Osteocyte (in vitro differentiated cells): ENCODE measurements at regions not wholly inside any gene's neighbourhood (a gene's known extent, or its start where the extent isn't known, plus 50 kb on each side); places are given as distances from the start of the nearest gene placed in this dataset.
A peak's percentile ranks its signal among the peaks of the same experiment; 100 is the strongest.
"Not testable (repeated sequence)": the region's sequence is repeated elsewhere in the genome, so short reads cannot be mapped to it uniquely, and the experiment has no call there.

ENCODE experiments used
- DNase-seq: peaks from one replicate; pipeline ENCODE4 v3.0.0; 2021; ENCODE audit warnings: mixed read lengths; ENCODE audit not compliant: unreplicated experiment; ENCODE audit errors: extremely low spot score
- H3K27ac Mint-ChIP-seq: one replicate; pipeline ENCODE4 v1.8.0; 2021; ENCODE audit warnings: mild to moderate bottlenecking, mixed read lengths; ENCODE audit not compliant: unreplicated experiment
- H3K27me3 Mint-ChIP-seq: one replicate; pipeline ENCODE4 v1.8.0; 2021; ENCODE audit warnings: mixed read lengths; ENCODE audit not compliant: unreplicated experiment
- H3K36me3 Mint-ChIP-seq: one replicate; pipeline ENCODE4 v1.8.0; 2021; ENCODE audit warnings: mixed read lengths; ENCODE audit not compliant: unreplicated experiment
- H3K4me1 Mint-ChIP-seq: one replicate; pipeline ENCODE4 v1.8.0; 2021; ENCODE audit warnings: mixed read lengths; ENCODE audit not compliant: unreplicated experiment
- H3K4me3 Mint-ChIP-seq: one replicate; pipeline ENCODE4 v1.8.0; 2021; ENCODE audit warnings: mild to moderate bottlenecking, moderate library complexity, mixed read lengths; ENCODE audit not compliant: unreplicated experiment
- H3K9me3 Mint-ChIP-seq: one replicate; pipeline ENCODE4 v1.8.0; 2021; ENCODE audit warnings: mixed read lengths; ENCODE audit not compliant: unreplicated experiment
- TF ChIP-seq, protein P1 (sequence below): fragments of 200-600 bp; sonication (generic); IDR thresholded peaks from 2 replicates; pipeline ENCODE4 v1.5.0; 2021; ENCODE audit warnings: antibody characterized with exemption, mild to moderate bottlenecking, moderate library complexity

DNA sequence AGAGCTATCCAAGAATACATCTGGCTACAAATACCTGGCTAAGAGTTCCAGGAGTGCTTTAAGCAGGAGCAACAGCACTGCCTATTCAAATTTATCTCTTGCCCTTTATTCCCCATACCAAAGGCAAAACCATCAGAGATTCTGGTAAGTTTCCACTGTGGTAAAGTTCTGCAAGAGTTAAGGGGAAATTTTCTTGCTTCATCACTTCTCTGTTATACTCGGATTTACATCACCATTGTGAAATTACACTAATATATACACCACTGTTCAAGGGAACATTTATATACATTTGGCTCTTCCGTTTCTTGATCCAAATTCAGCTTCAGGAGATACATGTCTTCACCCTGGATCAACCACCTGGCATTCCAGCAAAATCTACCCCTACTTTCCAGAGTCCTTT lies 70.8 kb upstream of the PTPN13 start:
- H3K4me1 Mint-ChIP-seq = peaks cover 16% of the 10 kb centered on the region
- H3K27ac Mint-ChIP-seq = no peak overlapping the region
- H3K36me3 Mint-ChIP-seq = peaks cover 7% of the 10 kb centered on the region
- no peaks in the 10 kb centered on the region for H3K27me3 Mint-ChIP-seq
- peaks cover 25% of the 10 kb centered on the region for H3K9me3 Mint-ChIP-seq
- H3K4me3 Mint-ChIP-seq = no peak overlapping the region
- DNase-seq = no peak
- TF ChIP-seq, protein P1, sequence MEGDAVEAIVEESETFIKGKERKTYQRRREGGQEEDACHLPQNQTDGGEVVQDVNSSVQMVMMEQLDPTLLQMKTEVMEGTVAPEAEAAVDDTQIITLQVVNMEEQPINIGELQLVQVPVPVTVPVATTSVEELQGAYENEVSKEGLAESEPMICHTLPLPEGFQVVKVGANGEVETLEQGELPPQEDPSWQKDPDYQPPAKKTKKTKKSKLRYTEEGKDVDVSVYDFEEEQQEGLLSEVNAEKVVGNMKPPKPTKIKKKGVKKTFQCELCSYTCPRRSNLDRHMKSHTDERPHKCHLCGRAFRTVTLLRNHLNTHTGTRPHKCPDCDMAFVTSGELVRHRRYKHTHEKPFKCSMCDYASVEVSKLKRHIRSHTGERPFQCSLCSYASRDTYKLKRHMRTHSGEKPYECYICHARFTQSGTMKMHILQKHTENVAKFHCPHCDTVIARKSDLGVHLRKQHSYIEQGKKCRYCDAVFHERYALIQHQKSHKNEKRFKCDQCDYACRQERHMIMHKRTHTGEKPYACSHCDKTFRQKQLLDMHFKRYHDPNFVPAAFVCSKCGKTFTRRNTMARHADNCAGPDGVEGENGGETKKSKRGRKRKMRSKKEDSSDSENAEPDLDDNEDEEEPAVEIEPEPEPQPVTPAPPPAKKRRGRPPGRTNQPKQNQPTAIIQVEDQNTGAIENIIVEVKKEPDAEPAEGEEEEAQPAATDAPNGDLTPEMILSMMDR = no peak

DNA sequence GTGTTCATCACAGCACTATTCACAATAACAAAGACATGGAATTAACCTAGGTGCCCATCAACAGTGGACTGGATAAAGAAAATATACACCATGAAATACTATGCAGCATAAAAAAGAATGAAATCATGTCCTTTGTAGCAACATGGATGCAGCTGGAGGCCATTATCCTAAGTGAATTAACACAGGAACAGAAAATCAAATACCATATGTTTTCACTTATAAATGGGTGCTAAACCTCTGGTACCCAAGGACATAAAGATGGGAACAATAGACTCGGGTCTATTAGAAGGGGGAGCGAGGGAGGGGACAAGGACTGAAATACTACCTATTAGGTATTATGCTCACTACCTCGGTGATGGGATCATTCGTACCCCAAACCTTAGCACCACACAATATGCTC lies 66.4 kb upstream of the PTPN13 start:
- not testable (repeated sequence) for H3K27me3 Mint-ChIP-seq, H3K27ac Mint-ChIP-seq, H3K4me1 Mint-ChIP-seq, DNase-seq, H3K36me3 Mint-ChIP-seq, H3K9me3 Mint-ChIP-seq, H3K4me3 Mint-ChIP-seq

DNA sequence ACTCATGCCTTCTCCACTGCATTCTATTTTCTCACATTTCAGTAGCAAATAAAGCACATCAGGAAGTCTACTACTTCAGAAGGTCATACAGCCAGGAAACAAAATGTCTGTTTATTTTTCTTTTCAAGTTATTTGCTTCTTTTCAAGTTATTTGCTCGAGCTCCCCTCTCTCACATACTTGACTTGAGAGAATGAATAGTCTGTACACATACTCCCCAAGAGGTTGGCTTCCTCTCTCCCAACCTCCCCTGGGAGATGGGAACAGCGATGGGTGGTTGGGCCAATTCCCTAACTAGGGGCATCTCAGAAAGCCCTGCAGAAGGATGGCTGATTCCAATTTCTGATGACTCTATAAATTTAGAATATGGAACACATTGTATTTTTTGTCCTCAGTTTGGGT lies 64.7 kb upstream of the PTPN13 start:
- Mint-ChIP-seq H3K9me3 (no peaks in the 10 kb centered on the region), H3K36me3 (no peaks in the 10 kb centered on the region), H3K4me1 (peaks cover 7% of the 10 kb centered on the region), H3K4me3 (no peak overlapping the region), H3K27ac (peak overlapping the region; percentile 58), H3K27me3 (no peaks in the 10 kb centered on the region)
- TF ChIP-seq, protein P1 = no peak
- DNase-seq = no peak

DNA sequence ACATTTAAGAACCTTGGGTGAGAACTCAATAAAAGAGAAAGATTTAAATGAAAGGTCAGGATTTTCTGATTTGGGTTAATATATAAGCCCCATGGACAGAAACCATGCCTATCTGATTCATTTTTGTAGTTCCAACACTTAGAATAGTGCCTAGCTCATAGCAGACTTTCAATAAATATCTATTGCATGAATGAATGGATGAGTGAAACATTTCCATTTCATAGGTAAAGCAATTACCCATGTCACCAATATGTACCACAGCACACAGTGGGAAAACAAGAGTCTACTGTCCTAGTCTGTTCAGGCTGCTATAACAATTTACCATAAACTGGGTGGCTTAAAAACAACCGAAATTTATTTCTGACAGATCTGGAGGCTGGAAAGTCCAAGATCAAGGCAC lies 63.9 kb upstream of the PTPN13 start:
- TF ChIP-seq, protein P1 = no peak
- Mint-ChIP-seq H3K9me3 (no peaks in the 10 kb centered on the region), H3K36me3 (no peaks in the 10 kb centered on the region), H3K4me3 (no peak overlapping the region), H3K27me3 (no peaks in the 10 kb centered on the region), H3K27ac (no peak overlapping the region), H3K4me1 (peaks cover 12% of the 10 kb centered on the region)
- DNase-seq = no peak

DNA sequence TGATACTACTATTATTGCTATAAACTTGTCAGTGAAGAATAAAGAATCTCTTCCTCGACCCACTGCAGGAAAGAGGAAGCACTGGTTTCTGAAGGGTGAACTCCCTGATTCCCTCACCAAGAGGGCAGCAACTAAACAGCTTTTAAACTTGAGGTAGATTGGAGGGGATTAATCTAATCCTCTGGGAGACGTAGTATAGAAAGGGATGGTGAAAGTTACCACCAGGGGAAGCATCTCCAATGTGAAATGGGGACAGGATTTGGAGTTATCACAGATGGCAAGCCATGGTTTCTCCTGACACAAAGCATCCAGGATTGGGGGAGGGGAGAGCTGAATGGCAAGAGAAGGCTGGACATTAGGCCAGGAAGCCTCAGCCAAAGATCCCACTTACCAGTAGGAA lies 62.7 kb upstream of the PTPN13 start:
- no peak for DNase-seq
- Mint-ChIP-seq H3K4me1 (peaks cover 24% of the 10 kb centered on the region), H3K9me3 (no peaks in the 10 kb centered on the region), H3K27me3 (no peaks in the 10 kb centered on the region), H3K36me3 (no peaks in the 10 kb centered on the region), H3K27ac (no peak overlapping the region), H3K4me3 (no peak overlapping the region)
- TF ChIP-seq, protein P1 = no peak

DNA sequence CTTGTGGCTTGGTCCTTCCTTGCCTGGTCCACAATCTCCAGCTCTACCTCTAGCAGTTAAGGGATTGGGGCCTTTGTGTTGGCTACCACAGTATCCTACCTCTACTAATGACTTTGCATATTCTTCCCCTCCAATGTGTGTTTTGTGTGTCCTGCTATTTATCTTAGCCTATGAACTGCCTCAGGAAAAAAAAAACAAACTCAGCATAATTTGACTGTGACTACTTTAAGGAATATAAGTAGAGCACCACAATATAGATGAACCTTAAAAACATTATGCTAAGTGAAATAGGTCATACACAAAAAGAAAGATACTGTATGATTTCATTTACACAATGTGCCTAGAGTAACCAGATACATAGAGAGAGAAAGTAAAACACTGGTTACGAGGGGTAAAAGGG lies 61.3 kb upstream of the PTPN13 start:
- Mint-ChIP-seq H3K27ac (no peak overlapping the region), H3K9me3 (no peaks in the 10 kb centered on the region), H3K4me1 (peaks cover 31% of the 10 kb centered on the region), H3K36me3 (no peaks in the 10 kb centered on the region), H3K4me3 (no peak overlapping the region), H3K27me3 (no peaks in the 10 kb centered on the region)
- TF ChIP-seq, protein P1 = no peak
- no peak for DNase-seq
